GM12878 (cell line): ENCODE measurements at regions not wholly inside any gene's neighbourhood (a gene's known extent, or its start where the extent isn't known, plus 50 kb on each side); places are given as distances from the start of the nearest gene placed in this dataset.

Experiments used
- BACH1 ChIP-seq: fragments of 450-650 bp; IDR thresholded peaks from 2 replicates; pipeline ENCODE4 v1.6.1; 2017; ENCODE audit warnings: mild to moderate bottlenecking, borderline replicate concordance
- CEBPB ChIP-seq, 2 experiments: fragments of 150-350 bp in 1 of 2; IDR thresholded peaks; 2 replicates each; pipeline ENCODE4 v1.6.1; 2012 to 2014; ENCODE audit warnings: low read depth in 2 of 2, low read length in 2 of 2, borderline replicate concordance in 1 of 2, inconsistent platforms in 1 of 2
- FOXK2 ChIP-seq: fragments of 450-650 bp; IDR thresholded peaks from 2 replicates; pipeline ENCODE4 v1.6.1; 2017; ENCODE audit warnings: mild to moderate bottlenecking, moderate library complexity
- SIN3A ChIP-seq: IDR thresholded peaks from 2 replicates; pipeline ENCODE4 v1.6.1; 2012; ENCODE audit warnings: low read depth, low read length, improper control_type of control experiment
- TAF1 ChIP-seq: IDR thresholded peaks from 2 replicates; pipeline ENCODE4 v1.6.1; 2011; ENCODE audit warnings: mild to moderate bottlenecking, low read depth, low read length, borderline replicate concordance

- no peak for TF ChIP-seq CEBPB (IDR thresholded peaks at IDR 0.05; ENCODE audit: borderline replicate concordance in 1 of 2, low read depth in 2 of 2, low read length in 2 of 2)
- TF ChIP-seq TAF1: no peak
- no peak for TF ChIP-seq FOXK2
- TF ChIP-seq SIN3A: no peak
- TF ChIP-seq BACH1: no peak
Observed at GRCh38 chr17:72239548-72239947, 118.7 kb downstream of the SOX9 start.
